OCI-LY7 (cell line): ENCODE measurements at regions not wholly inside any gene's neighbourhood (a gene's known extent, or its start where the extent isn't known, plus 50 kb on each side); places are given as distances from the start of the nearest gene placed in this dataset.

Source experiments
- BruUV-seq: library from RNA; stranded (reverse); fragments of 400-500 nt; replicated peaks from 2 replicates; lab custom pipeline; 2021; lab: Mats Ljungman, UMichigan
- CTCF ChIA-PET: fragments of 300-600 bp; sonication (Branson Sonifier 250); formaldehyde crosslinking; loops from one replicate; lab custom pipeline; 2022; ENCODE audit warnings: antibody characterized with exemption; ENCODE audit not compliant: unreplicated experiment; lab: Charles Lee
- POLR2A ChIA-PET: fragments of 300-600 bp; sonication (Branson Sonifier 250); formaldehyde crosslinking; loops from one replicate; lab custom pipeline; 2022; ENCODE audit warnings: antibody characterized with exemption; lab: Charles Lee
- DNase-seq: peaks from one replicate; pipeline ENCODE4 v3.0.0-alpha.2; 2015; ENCODE audit warnings: low spot score
- H2AFZ ChIP-seq: fragments of 200-600 bp; sonication (generic), shearing (Covaris generic); 2 replicates; pipeline ENCODE4 v1.6.1; 2014; ENCODE audit warnings: mild to moderate bottlenecking, antibody characterized with exemption, low read length, moderate library complexity
- H3K27ac ChIP-seq: fragments of 200-600 bp; sonication (generic); 2 replicates; pipeline ENCODE4 v1.5.1; 2014; ENCODE audit warnings: mixed run types, low read depth, mild to moderate bottlenecking, moderate library complexity, low read length, inconsistent platforms; ENCODE audit not compliant: poor library complexity, severe bottlenecking
- H3K36me3 ChIP-seq: fragments of 200-600 bp; sonication (generic); 2 replicates; pipeline ENCODE4 v1.6.1; 2014; ENCODE audit warnings: mild to moderate bottlenecking, antibody characterized with exemption, low read length, moderate library complexity, mixed read lengths; ENCODE audit not compliant: insufficient read depth
- H3K4me1 ChIP-seq: fragments of 200-600 bp; sonication (generic); 2 replicates; pipeline ENCODE4 v1.5.1; 2014; ENCODE audit warnings: mild to moderate bottlenecking, low read length; ENCODE audit not compliant: insufficient read depth, poor library complexity, severe bottlenecking
- H3K4me2 ChIP-seq: fragments of 200-600 bp; sonication (generic); 2 replicates; pipeline ENCODE4 v1.6.1; 2014; ENCODE audit warnings: mild to moderate bottlenecking, low read length
- H3K4me3 ChIP-seq: fragments of 200-600 bp; sonication (generic); 2 replicates; pipeline ENCODE4 v1.5.1; 2014; ENCODE audit warnings: mild to moderate bottlenecking, low read depth, low read length; ENCODE audit not compliant: poor library complexity, severe bottlenecking
- H3K79me2 ChIP-seq: fragments of 200-600 bp; sonication (generic); 2 replicates; pipeline ENCODE4 v1.6.1; 2016; ENCODE audit warnings: low read depth, mild to moderate bottlenecking, low read length, moderate library complexity, mixed read lengths; ENCODE audit not compliant: insufficient read depth
- H3K9me2 ChIP-seq: fragments of 200-600 bp; sonication (generic); 2 replicates; pipeline ENCODE4 v1.6.1; 2016; ENCODE audit warnings: mild to moderate bottlenecking, low read length, mixed read lengths; ENCODE audit not compliant: insufficient read depth
- H3K9me3 ChIP-seq: fragments of 200-600 bp; sonication (generic); 2 replicates; pipeline ENCODE4 v1.6.1; 2014; ENCODE audit warnings: mild to moderate bottlenecking, mixed run types, low read length, mixed read lengths
- H4K20me1 ChIP-seq: fragments of 200-600 bp; sonication (generic); 2 replicates; pipeline ENCODE4 v1.6.1; 2014; ENCODE audit warnings: mild to moderate bottlenecking, antibody characterized with exemption, low read length, moderate library complexity, mixed read lengths; ENCODE audit not compliant: insufficient read depth
- EZH2phosphoT487 ChIP-seq: fragments of 200-600 bp; sonication (generic); IDR thresholded peaks from 2 replicates; pipeline ENCODE4 v1.6.1; 2018; ENCODE audit warnings: low read depth, borderline replicate concordance, mild to moderate bottlenecking, mixed run types, antibody characterized with exemption, low read length, moderate library complexity, mixed read lengths
- intact Hi-C: fragments of 100-400 bp; cut with micrococcal nuclease; formaldehyde crosslinking; loops from one replicate; pipeline ENCODE4 v1.10.0; 2022; ENCODE audit not compliant: unreplicated experiment
- TF ChIP-seq, protein P1 (sequence below): fragments of 200-600 bp; sonication (generic); conservative IDR thresholded peaks from 2 replicates; pipeline ENCODE4 v1.5.1; 2014; ENCODE audit warnings: mild to moderate bottlenecking, antibody characterized with exemption, low read length, moderate library complexity, mixed read lengths

DNA sequence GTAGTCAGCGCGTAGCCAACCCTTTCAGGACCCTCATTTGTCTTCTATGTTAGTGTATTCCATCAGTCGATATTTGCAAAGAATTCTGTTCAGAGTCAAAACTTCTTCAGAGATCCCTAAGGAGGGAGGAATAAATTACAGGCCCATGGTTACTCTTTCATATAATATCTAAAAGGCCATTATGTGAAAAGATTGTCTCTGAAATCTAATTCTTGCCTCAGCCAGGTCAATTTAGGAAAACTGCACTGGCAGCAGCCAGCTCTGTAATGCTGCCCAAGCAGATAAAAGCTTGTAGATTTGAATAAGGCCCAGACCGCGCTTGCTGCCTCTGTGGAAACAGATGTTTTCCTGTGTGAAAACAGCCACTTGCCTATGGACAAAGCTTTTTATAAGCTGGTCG, 379.8 kb downstream of the CNTNAP4 start:
- Histone ChIP-seq H3K36me3 (no peaks in the 10 kb centered on the region), H3K79me2 (no peaks in the 10 kb centered on the region), H3K9me3 (no peaks in the 10 kb centered on the region), H3K27ac (no peak overlapping the region), H3K4me2 (no peak overlapping the region), H3K4me3 (no peak overlapping the region), H2AFZ (no peak overlapping the region), H4K20me1 (no peaks in the 10 kb centered on the region), H3K9me2 (no peaks in the 10 kb centered on the region), H3K4me1 (no peaks in the 10 kb centered on the region)
- BruUV-seq, result no TSS peak
- ChIA-PET CTCF (no interaction called here), POLR2A (no interaction called here)
- DNase-seq, result no peak
- no peak for TF ChIP-seq EZH2phosphoT487
- TF ChIP-seq, protein P1, sequence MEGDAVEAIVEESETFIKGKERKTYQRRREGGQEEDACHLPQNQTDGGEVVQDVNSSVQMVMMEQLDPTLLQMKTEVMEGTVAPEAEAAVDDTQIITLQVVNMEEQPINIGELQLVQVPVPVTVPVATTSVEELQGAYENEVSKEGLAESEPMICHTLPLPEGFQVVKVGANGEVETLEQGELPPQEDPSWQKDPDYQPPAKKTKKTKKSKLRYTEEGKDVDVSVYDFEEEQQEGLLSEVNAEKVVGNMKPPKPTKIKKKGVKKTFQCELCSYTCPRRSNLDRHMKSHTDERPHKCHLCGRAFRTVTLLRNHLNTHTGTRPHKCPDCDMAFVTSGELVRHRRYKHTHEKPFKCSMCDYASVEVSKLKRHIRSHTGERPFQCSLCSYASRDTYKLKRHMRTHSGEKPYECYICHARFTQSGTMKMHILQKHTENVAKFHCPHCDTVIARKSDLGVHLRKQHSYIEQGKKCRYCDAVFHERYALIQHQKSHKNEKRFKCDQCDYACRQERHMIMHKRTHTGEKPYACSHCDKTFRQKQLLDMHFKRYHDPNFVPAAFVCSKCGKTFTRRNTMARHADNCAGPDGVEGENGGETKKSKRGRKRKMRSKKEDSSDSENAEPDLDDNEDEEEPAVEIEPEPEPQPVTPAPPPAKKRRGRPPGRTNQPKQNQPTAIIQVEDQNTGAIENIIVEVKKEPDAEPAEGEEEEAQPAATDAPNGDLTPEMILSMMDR, result no peak
- intact Hi-C loops, result loop anchor here (10.0 kb wide), 2 partner anchors 382 to 852 kb away; partner anchors contain the start of gene CNTNAP4

DNA sequence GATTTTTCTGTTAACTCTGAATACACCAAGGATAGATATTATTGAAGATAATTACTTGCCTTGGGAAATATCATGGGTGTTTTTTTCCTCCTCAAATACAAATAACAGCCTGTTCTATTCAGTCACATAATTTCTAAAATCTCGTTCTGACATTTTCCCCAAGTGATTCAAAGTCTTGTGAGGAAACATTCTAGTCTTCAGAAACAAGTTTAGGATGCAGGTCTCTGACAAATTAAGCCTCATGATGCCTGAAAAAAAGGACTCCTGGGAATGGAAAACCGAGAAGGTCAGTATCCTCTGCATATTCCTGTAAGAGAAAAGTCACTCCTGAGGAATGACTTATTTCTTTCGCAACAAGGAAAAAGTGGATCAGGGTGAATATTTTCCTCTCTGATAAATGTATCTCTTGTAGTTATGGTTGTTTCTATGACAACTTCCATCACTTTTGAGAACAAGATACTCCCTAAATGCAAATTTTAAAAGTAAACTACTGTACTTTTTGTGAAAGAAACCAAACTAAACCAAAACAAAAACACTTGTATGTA, 384.6 kb downstream of the CNTNAP4 start:
- no peak for DNase-seq
- Histone ChIP-seq H3K79me2 (no peaks in the 10 kb centered on the region), H3K4me1 (no peaks in the 10 kb centered on the region), H3K27ac (no peak overlapping the region), H2AFZ (no peak overlapping the region), H3K4me3 (no peak overlapping the region), H3K9me3 (no peaks in the 10 kb centered on the region), H4K20me1 (no peaks in the 10 kb centered on the region), H3K36me3 (no peaks in the 10 kb centered on the region), H3K9me2 (no peaks in the 10 kb centered on the region), H3K4me2 (no peak overlapping the region)
- ChIA-PET CTCF (no interaction called here), POLR2A (no interaction called here)
- no TSS peak for BruUV-seq
- intact Hi-C loops, result loop anchor here (10.0 kb wide), 1 partner anchor 383 kb away; no protein-coding TSS in a partner anchor
- TF ChIP-seq, protein P1, result no peak
- TF ChIP-seq EZH2phosphoT487, result no peak

DNA sequence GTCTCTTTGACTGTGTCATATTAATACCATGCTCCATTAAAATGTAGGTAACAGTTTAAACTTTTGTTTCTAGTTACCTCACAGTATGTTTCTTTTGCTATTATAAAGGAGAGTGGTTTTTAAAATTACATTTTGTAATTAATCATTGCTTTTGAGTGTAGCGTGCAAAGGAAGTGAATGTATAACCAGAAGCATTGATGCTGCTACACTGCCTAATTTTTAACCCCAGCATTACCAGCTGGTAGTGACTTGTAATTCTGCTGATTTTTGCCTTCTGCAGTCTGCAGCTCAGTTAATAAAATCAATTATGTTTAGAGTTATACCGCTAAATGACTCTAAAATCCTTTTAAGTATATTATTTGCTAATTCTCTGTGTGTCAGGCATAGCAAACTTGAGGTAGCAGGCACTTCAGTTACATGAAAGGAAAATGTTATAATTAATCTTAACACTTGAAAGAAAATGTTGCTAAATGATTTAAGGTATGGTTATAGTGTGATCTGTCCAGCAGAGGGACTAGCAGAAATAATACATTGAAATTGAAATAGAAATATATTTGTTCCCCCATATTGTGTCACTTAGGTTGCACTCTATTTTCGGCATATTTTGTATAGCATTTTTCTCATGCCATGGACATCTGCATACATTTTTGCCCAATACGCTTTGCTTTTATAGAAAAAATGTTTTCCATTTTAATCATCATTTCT, 388.5 kb downstream of the CNTNAP4 start:
- no TSS peak for BruUV-seq

More for the DNA sequence above, 388.5 kb downstream of the CNTNAP4 start:
- no peak overlapping the region for H3K27ac ChIP-seq
- DNase-seq, result no peak
- no peak for TF ChIP-seq EZH2phosphoT487
- TF ChIP-seq, protein P1, result peak; percentile 27; the same call in 1 of the 2 replicates
- ChIA-PET POLR2A (interaction anchor here (0.7 kb wide), 1 partner anchor 347 kb away, joined by 3 read pairs; no protein-coding TSS in a partner anchor), CTCF (no interaction called here)
- H4K20me1 ChIP-seq, result no peaks in the 10 kb centered on the region
- no peaks in the 10 kb centered on the region for H3K36me3 ChIP-seq
- H3K4me3 ChIP-seq, result no peak overlapping the region
- no peaks in the 10 kb centered on the region for H3K9me3 ChIP-seq
- H2AFZ ChIP-seq, result no peak overlapping the region
- intact Hi-C loops, result loop anchor here (5.0 to 10.0 kb wide), 2 partner anchors 379 to 502 kb away; no protein-coding TSS in a partner anchor
- no peaks in the 10 kb centered on the region for H3K4me1 ChIP-seq
- no peaks in the 10 kb centered on the region for H3K9me2 ChIP-seq
- no peak overlapping the region for H3K4me2 ChIP-seq
- H3K79me2 ChIP-seq, result no peaks in the 10 kb centered on the region
